ENCODE measurements at regions not wholly inside any gene's neighbourhood (a gene's known extent, or its start where the extent isn't known, plus 50 kb on each side); places are given as distances from the start of the nearest gene placed in this dataset.
A peak's percentile ranks its signal among the peaks of the same experiment; 100 is the strongest.

DNA sequence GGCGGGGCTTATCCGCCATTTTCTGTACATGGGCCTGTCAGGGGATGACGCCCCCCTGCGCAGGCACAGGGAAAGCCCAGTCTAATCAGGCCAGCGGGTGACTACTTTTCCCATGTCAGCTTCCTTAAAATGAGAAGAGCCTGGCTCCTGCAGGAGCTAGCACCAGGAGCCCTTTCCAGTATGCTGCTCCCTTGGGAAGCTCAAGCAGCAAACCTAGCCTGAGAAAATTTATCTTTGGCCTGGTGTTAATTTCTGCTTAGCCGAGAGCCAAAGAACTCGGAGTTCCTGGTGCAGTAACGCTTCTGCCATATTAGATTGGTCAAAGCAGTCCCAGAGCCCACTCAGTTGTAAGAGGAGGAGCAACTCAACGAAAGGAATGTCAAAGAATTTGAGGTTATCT is 239.0 kb upstream of the PHYHIPL start:
- no peak for TF ChIP-seq POLR2A (IDR thresholded peaks at IDR 0.05)
- TF ChIP-seq, protein P1, sequence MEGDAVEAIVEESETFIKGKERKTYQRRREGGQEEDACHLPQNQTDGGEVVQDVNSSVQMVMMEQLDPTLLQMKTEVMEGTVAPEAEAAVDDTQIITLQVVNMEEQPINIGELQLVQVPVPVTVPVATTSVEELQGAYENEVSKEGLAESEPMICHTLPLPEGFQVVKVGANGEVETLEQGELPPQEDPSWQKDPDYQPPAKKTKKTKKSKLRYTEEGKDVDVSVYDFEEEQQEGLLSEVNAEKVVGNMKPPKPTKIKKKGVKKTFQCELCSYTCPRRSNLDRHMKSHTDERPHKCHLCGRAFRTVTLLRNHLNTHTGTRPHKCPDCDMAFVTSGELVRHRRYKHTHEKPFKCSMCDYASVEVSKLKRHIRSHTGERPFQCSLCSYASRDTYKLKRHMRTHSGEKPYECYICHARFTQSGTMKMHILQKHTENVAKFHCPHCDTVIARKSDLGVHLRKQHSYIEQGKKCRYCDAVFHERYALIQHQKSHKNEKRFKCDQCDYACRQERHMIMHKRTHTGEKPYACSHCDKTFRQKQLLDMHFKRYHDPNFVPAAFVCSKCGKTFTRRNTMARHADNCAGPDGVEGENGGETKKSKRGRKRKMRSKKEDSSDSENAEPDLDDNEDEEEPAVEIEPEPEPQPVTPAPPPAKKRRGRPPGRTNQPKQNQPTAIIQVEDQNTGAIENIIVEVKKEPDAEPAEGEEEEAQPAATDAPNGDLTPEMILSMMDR (IDR thresholded peaks at IDR 0.05), result no peak
- peak in 3 of 4 donors; percentile 18 to 39 (median 27) for ATAC-seq
- intact Hi-C loops (cut with DNase I), result no loop called here

DNA sequence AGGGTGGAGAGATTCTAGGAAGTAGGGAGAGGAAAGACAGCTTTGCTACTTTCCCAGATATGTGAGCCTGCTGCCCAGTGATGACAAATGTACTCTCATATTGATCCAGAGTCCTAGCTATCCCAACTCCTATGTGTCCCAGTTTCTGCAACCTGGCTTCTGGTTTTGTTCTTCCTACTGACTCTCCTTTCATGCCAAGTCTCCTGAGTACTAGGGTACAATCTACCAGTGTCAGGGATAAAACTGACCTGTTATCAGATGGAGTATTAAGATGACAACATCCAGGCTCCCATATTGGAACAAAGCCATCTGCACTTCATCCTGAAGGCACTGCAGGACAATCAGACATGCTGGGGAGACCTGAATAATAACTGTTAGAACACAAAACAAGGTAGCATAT is 233.7 kb upstream of the PHYHIPL start:
- TF ChIP-seq, protein P1 (IDR thresholded peaks at IDR 0.05), result no peak
- no peak for TF ChIP-seq POLR2A (IDR thresholded peaks at IDR 0.05)
- peak in 1 of 4 donors; percentile 62 for ATAC-seq
- intact Hi-C loops (cut with DNase I), result no loop called here

More for the DNA sequence above, 239.0 kb upstream of the PHYHIPL start:
- Histone ChIP-seq H3K4me3 (no peak overlapping the region), H3K9me3 (no peaks in the 10 kb centered on the region), H3K27ac (peak overlapping the region in 3 of 12 donors; percentile 18 to 41 (median 30)), H3K36me3 (no peaks in the 10 kb centered on the region), H3K4me1 (no peaks in the 10 kb centered on the region), H3K27me3 (no peaks in the 10 kb centered on the region)
- DNase-seq, result no peak
- 73 to 82% (median 80%) methylated on average over 9 of the region's 9 CpGs for WGBS, 4 donors

DNA sequence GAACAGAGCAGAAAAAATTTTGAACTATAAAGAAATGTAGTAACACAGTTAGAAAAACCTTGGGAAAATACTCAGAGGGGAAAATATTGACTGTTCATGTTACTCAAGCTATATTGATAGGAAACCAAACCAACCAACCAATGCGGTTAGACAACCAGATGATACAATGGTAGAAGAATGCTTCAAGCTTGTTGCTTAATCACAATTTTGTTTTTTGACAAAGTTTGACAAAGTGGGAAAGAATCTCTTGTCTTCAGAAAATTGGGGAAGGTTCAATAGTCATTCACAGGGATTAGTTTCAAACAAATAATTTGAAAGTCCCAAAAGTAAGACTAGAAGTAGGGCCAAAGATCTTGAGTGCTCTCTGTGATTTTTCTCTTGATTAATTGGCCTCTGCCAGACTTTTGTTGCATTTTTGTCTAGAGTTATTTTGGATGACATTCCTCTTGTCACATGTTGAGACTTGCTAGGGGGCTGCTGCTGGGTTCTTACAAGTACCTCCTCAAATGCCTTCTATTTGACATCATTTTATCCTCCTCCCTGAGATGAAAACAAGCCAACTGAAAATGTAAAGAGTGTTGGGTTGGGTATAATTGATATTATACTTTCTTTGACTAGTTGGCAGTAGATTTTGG is 233.1 kb upstream of the PHYHIPL start:
- no peak for DNase-seq
- H3K27me3 ChIP-seq, result no peaks in the 10 kb centered on the region
- no peak for ATAC-seq
- H3K4me1 ChIP-seq, result peaks cover 0 to 14% (median 0%) of the 10 kb centered on the region in 12 donors
- TF ChIP-seq, protein P1 (IDR thresholded peaks at IDR 0.05), result no peak
- TF ChIP-seq POLR2A (IDR thresholded peaks at IDR 0.05), result no peak
- 90 to 95% (median 92%) methylated on average over 1 of the region's 1 CpG for WGBS, 4 donors
- intact Hi-C loops (cut with DNase I), result no loop called here
- H3K36me3 ChIP-seq, result no peaks in the 10 kb centered on the region
- H3K9me3 ChIP-seq, result peaks cover 0 to 6% (median 0%) of the 10 kb centered on the region in 12 donors
- H3K4me3 ChIP-seq, result no peak overlapping the region
- no peak overlapping the region for H3K27ac ChIP-seq

More for the DNA sequence above, 233.7 kb upstream of the PHYHIPL start:
- Histone ChIP-seq H3K4me3 (no peak overlapping the region), H3K9me3 (peaks cover 0 to 6% (median 0%) of the 10 kb centered on the region in 12 donors), H3K27me3 (no peaks in the 10 kb centered on the region), H3K4me1 (peaks cover 0 to 14% (median 0%) of the 10 kb centered on the region in 12 donors), H3K27ac (no peak overlapping the region), H3K36me3 (no peaks in the 10 kb centered on the region)
- DNase-seq, result no peak

DNA sequence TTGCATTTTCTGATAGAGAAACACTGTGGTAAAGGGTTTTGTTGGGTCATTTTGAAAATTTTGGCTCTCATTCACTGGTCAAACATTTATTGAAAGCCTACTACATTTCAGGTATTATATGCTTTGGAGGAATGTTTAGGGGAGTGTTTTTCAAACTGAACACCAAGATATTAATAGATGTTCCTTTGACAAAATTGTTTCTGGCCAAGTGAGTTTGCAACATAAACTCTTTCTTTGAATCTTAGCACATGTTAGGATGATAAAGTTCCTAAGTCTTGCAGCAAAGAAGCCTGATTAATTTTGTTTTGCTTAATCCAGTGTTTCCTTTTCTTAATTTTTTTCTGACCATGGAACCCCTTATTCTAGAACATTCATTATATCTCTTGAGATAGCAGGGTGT is 232.5 kb upstream of the PHYHIPL start:
- intact Hi-C loops (cut with DNase I), result no loop called here
- TF ChIP-seq POLR2A (IDR thresholded peaks at IDR 0.05), result no peak
- TF ChIP-seq, protein P1 (IDR thresholded peaks at IDR 0.05), result no peak
- no peak for ATAC-seq
- H3K4me1 ChIP-seq, result peaks cover 0 to 14% (median 0%) of the 10 kb centered on the region in 12 donors
- no peak overlapping the region for H3K4me3 ChIP-seq
- no peak overlapping the region for H3K27ac ChIP-seq
- H3K9me3 ChIP-seq, result peaks cover 0 to 6% (median 0%) of the 10 kb centered on the region in 12 donors
- no peaks in the 10 kb centered on the region for H3K27me3 ChIP-seq
- no peak for DNase-seq
- no peaks in the 10 kb centered on the region for H3K36me3 ChIP-seq

All from heart left ventricle (tissue), 16 donors.